HG02763 (cell line): ENCODE measurements at regions not wholly inside any gene's neighbourhood (a gene's known extent, or its start where the extent isn't known, plus 50 kb on each side); places are given as distances from the start of the nearest gene placed in this dataset.

ENCODE experiments used
- ATAC-seq: cut with Tn5 transposase; IDR thresholded peaks from one replicate; pipeline ENCODE4 v1.9.1; 2021; ENCODE audit warnings: mild to moderate bottlenecking, moderate library complexity; ENCODE audit not compliant: unreplicated experiment

- no peak for ATAC-seq
Measured at GRCh38 chr4:96646146-96646545, 806.3 kb downstream of the PDHA2 start.

- ATAC-seq, result no peak
Measured at GRCh38 chr4:96649536-96649935, 809.6 kb downstream of the PDHA2 start.

GRCh38 chr4:96652158-96652557 lies 812.3 kb downstream of the PDHA2 start:
- no peak for ATAC-seq

GRCh38 chr4:96652821-96653220 lies 812.9 kb downstream of the PDHA2 start:
- no peak for ATAC-seq

- no peak for ATAC-seq
Measured at GRCh38 chr4:96654045-96654444, 814.2 kb downstream of the PDHA2 start.

- ATAC-seq, result no peak
Measured at GRCh38 chr4:96670381-96670780, 830.5 kb downstream of the PDHA2 start.

GRCh38 chr4:96675416-96675815 lies 835.5 kb downstream of the PDHA2 start:
- ATAC-seq, result no peak

GRCh38 chr4:96675896-96676295 lies 836.0 kb downstream of the PDHA2 start:
- no peak for ATAC-seq

GRCh38 chr4:96676754-96677435 lies 837.0 kb downstream of the PDHA2 start:
- ATAC-seq, result no peak

GRCh38 chr4:96677499-96677898 lies 837.6 kb downstream of the PDHA2 start:
- ATAC-seq, result no peak

- no peak for ATAC-seq
Measured at GRCh38 chr4:96681218-96681617, 841.3 kb downstream of the PDHA2 start.

GRCh38 chr4:96685691-96686090 lies 845.8 kb downstream of the PDHA2 start:
- ATAC-seq, result no peak

- ATAC-seq, result no peak
Measured at GRCh38 chr4:96691521-96691920, 851.6 kb downstream of the PDHA2 start.

GRCh38 chr4:96698831-96699230 lies 858.9 kb downstream of the PDHA2 start:
- ATAC-seq, result no peak

GRCh38 chr4:96703265-96703664 lies 863.4 kb downstream of the PDHA2 start:
- ATAC-seq, result no peak

- ATAC-seq, result no peak
Measured at GRCh38 chr4:96708766-96709165, 868.9 kb downstream of the PDHA2 start.

- no peak for ATAC-seq
Measured at GRCh38 chr4:96713271-96713850, 873.5 kb downstream of the PDHA2 start.

- no peak for ATAC-seq
Measured at GRCh38 chr4:96729641-96730040, 889.7 kb downstream of the PDHA2 start.

- ATAC-seq, result no peak
Measured at GRCh38 chr4:96730432-96730831, 890.5 kb downstream of the PDHA2 start.

- ATAC-seq, result no peak
Measured at GRCh38 chr4:96736352-96736889, 896.5 kb downstream of the PDHA2 start.

- ATAC-seq, result no peak
Measured at GRCh38 chr4:96739101-96739500, 899.2 kb downstream of the PDHA2 start.

GRCh38 chr4:96742332-96743014 lies 902.6 kb downstream of the PDHA2 start:
- no peak for ATAC-seq
